Lower leg skin (tissue), 4 donors: ENCODE measurements at regions not wholly inside any gene's neighbourhood (a gene's known extent, or its start where the extent isn't known, plus 50 kb on each side); places are given as distances from the start of the nearest gene placed in this dataset.

ENCODE experiments used
- DNase-seq, 2 donors: peaks; one replicate each; pipeline ENCODE4 v3.0.0-alpha.2; 2019; ENCODE audit warnings: low spot score in 2 of 2
- H3K4me3 ChIP-seq: fragments of 200-600 bp; sonication (generic); 2 replicates; pipeline ENCODE4 v1.5.1; 2017; ENCODE audit warnings: mild to moderate bottlenecking, low read depth; ENCODE audit not compliant: poor library complexity, severe bottlenecking
- CTCF ChIP-seq, 3 donors: fragments of 450-650 bp; IDR thresholded peaks; one replicate each; pipeline ENCODE4 v1.5.1; 2016; ENCODE audit warnings: antibody characterized with exemption in 3 of 3, mild to moderate bottlenecking in 3 of 3, moderate library complexity in 2 of 3
- POLR2A ChIP-seq, 2 donors: fragments of 450-650 bp; IDR thresholded peaks; one replicate each; pipeline ENCODE4 v1.6.1; 2016 to 2017; ENCODE audit warnings: antibody characterized with exemption in 2 of 2, mild to moderate bottlenecking in 1 of 2, moderate library complexity in 1 of 2
- WGBS, 2 donors: methylation state at CpG; one replicate each; pipeline ENCODE4 v1.1.5; 2018; 5-methylcytosine and 5-hydroxymethylcytosine counted together
- intact Hi-C: fragments of 100-400 bp; cut with DNase I; formaldehyde crosslinking; loops from one replicate; pipeline ENCODE4 v1.15.0; 2023; ENCODE audit warnings: low total_unique reads

GRCh38 chr22:49503896-49504521 lies 323.7 kb downstream of the BRD1 start:
- no peak overlapping the region for H3K4me3 ChIP-seq
- 66 to 79% methylated on average over 6 of the region's 6 CpGs for WGBS, 2 donors
- intact Hi-C loops: no loop called here
- TF ChIP-seq POLR2A (IDR thresholded peaks at IDR 0.05): no peak
- no peak for TF ChIP-seq CTCF (IDR thresholded peaks at IDR 0.05)
- peak in 1 of 2 donors; percentile 54 for DNase-seq

- DNase-seq: no peak
- WGBS, 2 donors: 65 to 87% methylated on average over 1 of the region's 1 CpG
- TF ChIP-seq CTCF (IDR thresholded peaks at IDR 0.05): no peak
- no peak for TF ChIP-seq POLR2A (IDR thresholded peaks at IDR 0.05)
- H3K4me3 ChIP-seq: no peak overlapping the region
- intact Hi-C loops: no loop called here
Measured at GRCh38 chr22:49503321-49503720, 324.4 kb downstream of the BRD1 start.

GRCh38 chr22:49502126-49502826 lies 325.4 kb downstream of the BRD1 start:
- intact Hi-C loops: no loop called here
- DNase-seq: peak in 1 of 2 donors; percentile 50
- 85 to 86% methylated on average over 13 of the region's 13 CpGs for WGBS, 2 donors
- no peak for TF ChIP-seq CTCF (IDR thresholded peaks at IDR 0.05)
- TF ChIP-seq POLR2A (IDR thresholded peaks at IDR 0.05): no peak
- H3K4me3 ChIP-seq: no peak overlapping the region

- 90 to 99% methylated on average over 2 of the region's 2 CpGs for WGBS, 2 donors
- no peak for DNase-seq
- intact Hi-C loops: no loop called here
- TF ChIP-seq CTCF (IDR thresholded peaks at IDR 0.05) (no peak), POLR2A (IDR thresholded peaks at IDR 0.05) (no peak)
- H3K4me3 ChIP-seq: no peak overlapping the region
Measured at GRCh38 chr22:49500942-49501395, 326.7 kb downstream of the BRD1 start.

- H3K4me3 ChIP-seq: no peak overlapping the region
- intact Hi-C loops: no loop called here
- no peak for DNase-seq
- TF ChIP-seq CTCF (IDR thresholded peaks at IDR 0.05) (no peak), POLR2A (IDR thresholded peaks at IDR 0.05) (no peak)
Measured at GRCh38 chr22:49500076-49500460, 327.6 kb downstream of the BRD1 start.
